ELF-1 (cell line): ENCODE measurements at regions not wholly inside any gene's neighbourhood (a gene's known extent, or its start where the extent isn't known, plus 50 kb on each side); places are given as distances from the start of the nearest gene placed in this dataset.

Source experiments
- DNase-seq: peaks from one replicate; pipeline ENCODE4 v3.0.0-alpha.2; 2016; ENCODE audit warnings: low read depth, low spot score

GRCh38 chrX:10079231-10079630 lies 77.5 kb upstream of the CLCN4 start:
- DNase-seq, result no peak

GRCh38 chrX:10083809-10084208 lies 73.0 kb upstream of the CLCN4 start:
- no peak for DNase-seq

GRCh38 chrX:10085223-10085622 lies 71.6 kb upstream of the CLCN4 start:
- no peak for DNase-seq

GRCh38 chrX:10086676-10087075 lies 70.1 kb upstream of the CLCN4 start:
- no peak for DNase-seq

GRCh38 chrX:10087391-10087790 lies 69.4 kb upstream of the CLCN4 start:
- DNase-seq, result no peak

- DNase-seq, result no peak
These were observed 67.4 kb upstream of the CLCN4 start for GRCh38 chrX:10089378-10089795.

- no peak for DNase-seq
These were observed 66.5 kb upstream of the CLCN4 start for GRCh38 chrX:10090319-10090718.

GRCh38 chrX:10095246-10095645 lies 61.5 kb upstream of the CLCN4 start:
- no peak for DNase-seq

GRCh38 chrX:10095698-10096432 lies 60.9 kb upstream of the CLCN4 start:
- no peak for DNase-seq

- no peak for DNase-seq
These were observed 58.5 kb upstream of the CLCN4 start for GRCh38 chrX:10098270-10098713.

- DNase-seq, result no peak
These were observed 57.4 kb upstream of the CLCN4 start for GRCh38 chrX:10099411-10099810.

GRCh38 chrX:10101269-10101668 lies 55.5 kb upstream of the CLCN4 start:
- no peak for DNase-seq

- no peak for DNase-seq
These were observed 54.6 kb upstream of the CLCN4 start for GRCh38 chrX:10102046-10102704.

GRCh38 chrX:10103023-10103422 lies 53.8 kb upstream of the CLCN4 start:
- DNase-seq, result peak; percentile 58

- no peak for DNase-seq
These were observed 51.7 kb upstream of the CLCN4 start for GRCh38 chrX:10104958-10105658.

GRCh38 chrX:10106806-10107205 lies 50.0 kb upstream of the CLCN4 start:
- DNase-seq, result no peak
